OCI-LY7 (cell line): ENCODE measurements at regions not wholly inside any gene's neighbourhood (a gene's known extent, or its start where the extent isn't known, plus 50 kb on each side); places are given as distances from the start of the nearest gene placed in this dataset.

Experiments used
- BruUV-seq: library from RNA; stranded (reverse); fragments of 400-500 nt; replicated peaks from 2 replicates; lab custom pipeline; 2021; lab: Mats Ljungman, UMichigan
- CTCF ChIA-PET: fragments of 300-600 bp; sonication (Branson Sonifier 250); formaldehyde crosslinking; loops from one replicate; lab custom pipeline; 2022; ENCODE audit warnings: antibody characterized with exemption; ENCODE audit not compliant: unreplicated experiment; lab: Charles Lee
- POLR2A ChIA-PET: fragments of 300-600 bp; sonication (Branson Sonifier 250); formaldehyde crosslinking; loops from one replicate; lab custom pipeline; 2022; ENCODE audit warnings: antibody characterized with exemption; lab: Charles Lee
- DNase-seq: peaks from one replicate; pipeline ENCODE4 v3.0.0-alpha.2; 2015; ENCODE audit warnings: low spot score
- H2AFZ ChIP-seq: fragments of 200-600 bp; sonication (generic), shearing (Covaris generic); 2 replicates; pipeline ENCODE4 v1.6.1; 2014; ENCODE audit warnings: mild to moderate bottlenecking, antibody characterized with exemption, low read length, moderate library complexity
- H3K27ac ChIP-seq: fragments of 200-600 bp; sonication (generic); 2 replicates; pipeline ENCODE4 v1.5.1; 2014; ENCODE audit warnings: mixed run types, low read depth, mild to moderate bottlenecking, moderate library complexity, low read length, inconsistent platforms; ENCODE audit not compliant: poor library complexity, severe bottlenecking
- H3K36me3 ChIP-seq: fragments of 200-600 bp; sonication (generic); 2 replicates; pipeline ENCODE4 v1.6.1; 2014; ENCODE audit warnings: mild to moderate bottlenecking, antibody characterized with exemption, low read length, moderate library complexity, mixed read lengths; ENCODE audit not compliant: insufficient read depth
- H3K4me1 ChIP-seq: fragments of 200-600 bp; sonication (generic); 2 replicates; pipeline ENCODE4 v1.5.1; 2014; ENCODE audit warnings: mild to moderate bottlenecking, low read length; ENCODE audit not compliant: insufficient read depth, poor library complexity, severe bottlenecking
- H3K4me2 ChIP-seq: fragments of 200-600 bp; sonication (generic); 2 replicates; pipeline ENCODE4 v1.6.1; 2014; ENCODE audit warnings: mild to moderate bottlenecking, low read length
- H3K4me3 ChIP-seq: fragments of 200-600 bp; sonication (generic); 2 replicates; pipeline ENCODE4 v1.5.1; 2014; ENCODE audit warnings: mild to moderate bottlenecking, low read depth, low read length; ENCODE audit not compliant: poor library complexity, severe bottlenecking
- H3K79me2 ChIP-seq: fragments of 200-600 bp; sonication (generic); 2 replicates; pipeline ENCODE4 v1.6.1; 2016; ENCODE audit warnings: low read depth, mild to moderate bottlenecking, low read length, moderate library complexity, mixed read lengths; ENCODE audit not compliant: insufficient read depth
- H3K9me2 ChIP-seq: fragments of 200-600 bp; sonication (generic); 2 replicates; pipeline ENCODE4 v1.6.1; 2016; ENCODE audit warnings: mild to moderate bottlenecking, low read length, mixed read lengths; ENCODE audit not compliant: insufficient read depth
- H3K9me3 ChIP-seq: fragments of 200-600 bp; sonication (generic); 2 replicates; pipeline ENCODE4 v1.6.1; 2014; ENCODE audit warnings: mild to moderate bottlenecking, mixed run types, low read length, mixed read lengths
- H4K20me1 ChIP-seq: fragments of 200-600 bp; sonication (generic); 2 replicates; pipeline ENCODE4 v1.6.1; 2014; ENCODE audit warnings: mild to moderate bottlenecking, antibody characterized with exemption, low read length, moderate library complexity, mixed read lengths; ENCODE audit not compliant: insufficient read depth
- EZH2phosphoT487 ChIP-seq: fragments of 200-600 bp; sonication (generic); IDR thresholded peaks from 2 replicates; pipeline ENCODE4 v1.6.1; 2018; ENCODE audit warnings: low read depth, borderline replicate concordance, mild to moderate bottlenecking, mixed run types, antibody characterized with exemption, low read length, moderate library complexity, mixed read lengths
- intact Hi-C: fragments of 100-400 bp; cut with micrococcal nuclease; formaldehyde crosslinking; loops from one replicate; pipeline ENCODE4 v1.10.0; 2022; ENCODE audit not compliant: unreplicated experiment
- TF ChIP-seq, protein P1 (sequence below): fragments of 200-600 bp; sonication (generic); conservative IDR thresholded peaks from 2 replicates; pipeline ENCODE4 v1.5.1; 2014; ENCODE audit warnings: mild to moderate bottlenecking, antibody characterized with exemption, low read length, moderate library complexity, mixed read lengths

DNA sequence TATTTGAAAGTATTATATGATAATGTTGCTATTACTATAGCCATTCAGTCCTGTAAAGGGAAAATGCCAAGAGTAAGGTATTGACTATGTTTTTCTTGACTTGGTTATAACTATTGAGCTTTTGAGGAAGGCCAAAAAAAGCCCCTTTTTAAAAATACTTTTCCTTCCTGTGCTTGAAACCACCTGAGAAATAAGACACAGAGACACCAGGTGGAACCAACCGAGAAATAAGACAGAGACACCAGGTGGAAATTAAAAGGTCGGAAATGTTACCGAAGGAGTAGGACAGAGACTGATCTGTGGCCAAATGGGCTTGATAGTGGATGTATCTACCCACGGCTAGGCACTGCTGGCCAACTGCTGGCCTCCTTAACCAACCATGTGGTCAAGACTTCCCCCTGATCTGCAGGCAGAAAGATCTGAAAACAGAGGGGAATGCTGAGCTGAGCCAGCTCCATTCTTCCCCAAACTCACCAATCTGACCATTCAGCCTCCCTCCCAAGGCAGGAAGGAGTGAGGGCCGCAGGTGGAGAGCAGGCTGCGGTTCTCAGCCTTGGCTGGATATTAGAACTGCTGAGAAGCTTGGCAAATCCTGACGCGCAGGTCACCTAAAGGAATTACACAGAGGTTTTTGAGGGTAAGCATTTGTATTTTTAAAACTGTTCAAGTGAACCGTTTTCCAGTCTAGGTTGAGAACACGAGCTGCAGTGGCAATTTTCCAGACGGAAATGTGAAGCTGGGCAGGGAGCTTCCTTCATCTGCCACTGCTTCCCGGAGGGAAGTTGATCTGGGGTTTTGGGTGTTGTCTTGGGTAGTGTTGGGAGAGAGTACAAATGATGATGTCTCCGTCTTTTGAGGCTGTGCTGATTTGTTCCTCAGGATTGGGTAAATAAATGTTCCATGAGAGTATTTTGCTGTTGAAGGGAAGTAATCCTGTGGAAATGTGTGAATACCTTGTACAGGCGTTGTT is 121.7 kb upstream of the EXOC2 start:
- H4K20me1 ChIP-seq: no peaks in the 10 kb centered on the region
- H3K79me2 ChIP-seq: no peaks in the 10 kb centered on the region
- no peaks in the 10 kb centered on the region for H3K36me3 ChIP-seq
- H2AFZ ChIP-seq: no peak overlapping the region
- no peak overlapping the region for H3K27ac ChIP-seq
- no peak overlapping the region for H3K4me2 ChIP-seq
- no peaks in the 10 kb centered on the region for H3K9me3 ChIP-seq
- no peaks in the 10 kb centered on the region for H3K4me1 ChIP-seq
- no peaks in the 10 kb centered on the region for H3K9me2 ChIP-seq
- no peak overlapping the region for H3K4me3 ChIP-seq
- ChIA-PET CTCF (no interaction called here), POLR2A (interaction anchor here (0.7 to 0.8 kb wide), 2 partner anchors 13 to 15 kb away, joined by 3 read pairs; no protein-coding TSS in a partner anchor)
- BruUV-seq: no TSS peak
- intact Hi-C loops: no loop called here
- TF ChIP-seq, protein P1, sequence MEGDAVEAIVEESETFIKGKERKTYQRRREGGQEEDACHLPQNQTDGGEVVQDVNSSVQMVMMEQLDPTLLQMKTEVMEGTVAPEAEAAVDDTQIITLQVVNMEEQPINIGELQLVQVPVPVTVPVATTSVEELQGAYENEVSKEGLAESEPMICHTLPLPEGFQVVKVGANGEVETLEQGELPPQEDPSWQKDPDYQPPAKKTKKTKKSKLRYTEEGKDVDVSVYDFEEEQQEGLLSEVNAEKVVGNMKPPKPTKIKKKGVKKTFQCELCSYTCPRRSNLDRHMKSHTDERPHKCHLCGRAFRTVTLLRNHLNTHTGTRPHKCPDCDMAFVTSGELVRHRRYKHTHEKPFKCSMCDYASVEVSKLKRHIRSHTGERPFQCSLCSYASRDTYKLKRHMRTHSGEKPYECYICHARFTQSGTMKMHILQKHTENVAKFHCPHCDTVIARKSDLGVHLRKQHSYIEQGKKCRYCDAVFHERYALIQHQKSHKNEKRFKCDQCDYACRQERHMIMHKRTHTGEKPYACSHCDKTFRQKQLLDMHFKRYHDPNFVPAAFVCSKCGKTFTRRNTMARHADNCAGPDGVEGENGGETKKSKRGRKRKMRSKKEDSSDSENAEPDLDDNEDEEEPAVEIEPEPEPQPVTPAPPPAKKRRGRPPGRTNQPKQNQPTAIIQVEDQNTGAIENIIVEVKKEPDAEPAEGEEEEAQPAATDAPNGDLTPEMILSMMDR: no peak
- TF ChIP-seq EZH2phosphoT487: no peak
- DNase-seq: peak; percentile 2

DNA sequence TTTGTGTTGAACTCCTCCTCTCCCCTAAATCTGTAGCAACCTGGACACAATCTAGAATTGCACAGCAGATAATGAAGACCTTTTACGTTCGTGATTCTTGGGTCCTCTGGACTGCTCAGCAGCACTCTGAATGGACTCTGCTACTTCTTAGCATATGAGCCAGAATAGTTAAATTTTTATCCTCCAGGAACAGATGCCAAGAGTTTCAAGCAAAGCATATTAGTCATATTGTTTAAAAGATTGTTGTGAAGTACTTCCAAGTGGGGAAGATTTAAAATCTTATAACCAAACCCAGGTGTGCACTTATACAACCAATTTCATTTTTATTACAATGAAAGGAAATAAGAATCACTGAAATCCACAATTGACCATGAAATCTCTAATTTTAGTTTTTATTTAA is 118.9 kb upstream of the EXOC2 start:
- H3K27ac ChIP-seq: no peak overlapping the region
- ChIA-PET POLR2A (no interaction called here), CTCF (no interaction called here)
- BruUV-seq: no TSS peak
- H3K79me2 ChIP-seq: no peaks in the 10 kb centered on the region
- no peaks in the 10 kb centered on the region for H3K9me3 ChIP-seq
- no peaks in the 10 kb centered on the region for H3K4me1 ChIP-seq
- no peak overlapping the region for H3K4me3 ChIP-seq
- H4K20me1 ChIP-seq: no peaks in the 10 kb centered on the region
- no peak overlapping the region for H2AFZ ChIP-seq
- no peak overlapping the region for H3K4me2 ChIP-seq
- no peaks in the 10 kb centered on the region for H3K36me3 ChIP-seq
- no peaks in the 10 kb centered on the region for H3K9me2 ChIP-seq
- intact Hi-C loops: no loop called here
- TF ChIP-seq, protein P1: no peak
- no peak for TF ChIP-seq EZH2phosphoT487
- DNase-seq: no peak

DNA sequence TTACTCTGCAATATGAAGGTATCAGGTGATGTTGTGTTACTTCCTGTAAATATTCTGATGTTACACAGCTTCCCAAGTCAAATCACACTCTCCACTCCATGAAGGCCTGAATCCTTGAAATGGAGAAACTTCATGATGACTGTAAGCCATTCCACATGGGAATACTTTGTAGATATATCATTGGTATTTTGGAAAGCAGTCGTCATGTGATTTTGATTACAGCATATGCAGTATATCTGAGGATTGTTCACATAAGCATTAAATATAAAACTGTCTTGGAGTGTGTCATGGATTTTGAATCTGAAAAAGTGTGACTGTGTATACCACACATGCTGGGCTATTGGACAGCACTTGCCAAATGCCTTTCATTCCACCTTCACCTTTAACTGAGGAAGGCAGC is 118.3 kb upstream of the EXOC2 start:
- no peak for DNase-seq
- ChIA-PET CTCF (no interaction called here), POLR2A (no interaction called here)
- H3K9me2 ChIP-seq: no peaks in the 10 kb centered on the region
- no peak overlapping the region for H3K4me2 ChIP-seq
- H3K79me2 ChIP-seq: no peaks in the 10 kb centered on the region
- no peaks in the 10 kb centered on the region for H4K20me1 ChIP-seq
- intact Hi-C loops: no loop called here
- no peaks in the 10 kb centered on the region for H3K4me1 ChIP-seq
- H2AFZ ChIP-seq: no peak overlapping the region
- no peaks in the 10 kb centered on the region for H3K9me3 ChIP-seq
- no peaks in the 10 kb centered on the region for H3K36me3 ChIP-seq
- BruUV-seq: no TSS peak
- no peak for TF ChIP-seq EZH2phosphoT487
- TF ChIP-seq, protein P1: no peak
- no peak overlapping the region for H3K4me3 ChIP-seq
- no peak overlapping the region for H3K27ac ChIP-seq
